ENCODE measurements at regions not wholly inside any gene's neighbourhood (a gene's known extent, or its start where the extent isn't known, plus 50 kb on each side); places are given as distances from the start of the nearest gene placed in this dataset.

- no peak for DNase-seq (ENCODE audit: low read depth)
- TF ChIP-seq CTCF (conservative IDR thresholded peaks at IDR 0.05; ENCODE audit: low read length) = no peak
Observed at GRCh38 chr9:20112205-20112783, 323.5 kb upstream of the SLC24A2 start.

GRCh38 chr9:20111173-20111843, 322.5 kb upstream of the SLC24A2 start:
- no peak for TF ChIP-seq CTCF (conservative IDR thresholded peaks at IDR 0.05; ENCODE audit: low read length)
- no peak overlapping the region for H3K4me3 ChIP-seq (ENCODE audit: low read length)
- DNase-seq (ENCODE audit: low read depth) = no peak

More at GRCh38 chr9:20112205-20112783, 323.5 kb upstream of the SLC24A2 start:
- H3K4me3 ChIP-seq (ENCODE audit: low read length) = no peak overlapping the region

GRCh38 chr9:20095430-20096092, 306.7 kb upstream of the SLC24A2 start:
- no peak for TF ChIP-seq CTCF (conservative IDR thresholded peaks at IDR 0.05; ENCODE audit: low read length)

GRCh38 chr9:20092561-20092960, 303.7 kb upstream of the SLC24A2 start:
- no peak for DNase-seq (ENCODE audit: low read depth)
- TF ChIP-seq CTCF (conservative IDR thresholded peaks at IDR 0.05; ENCODE audit: low read length) = no peak
- H3K4me3 ChIP-seq (ENCODE audit: low read length) = no peak overlapping the region

More at GRCh38 chr9:20095430-20096092, 306.7 kb upstream of the SLC24A2 start:
- no peak for DNase-seq (ENCODE audit: low read depth)
- no peak overlapping the region for H3K4me3 ChIP-seq (ENCODE audit: low read length)

DNA sequence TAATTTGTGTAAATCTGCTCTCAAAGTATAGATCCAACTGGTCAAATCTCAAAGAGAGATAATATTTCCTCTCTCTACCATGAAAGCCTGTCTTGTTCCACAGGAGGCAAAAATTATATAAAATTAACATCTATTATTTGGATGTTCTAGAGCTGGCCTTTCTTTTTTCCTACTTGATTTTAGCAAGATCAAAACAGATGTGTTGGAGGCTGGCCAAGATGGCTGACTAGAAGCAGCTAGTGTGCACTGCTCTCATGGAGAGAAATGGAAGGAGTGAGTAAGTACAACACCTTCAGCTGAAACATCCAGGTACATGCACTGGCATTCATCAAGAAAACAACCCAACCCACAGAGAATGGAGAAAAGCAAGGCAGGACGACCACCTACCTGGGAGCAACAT, 298.6 kb upstream of the SLC24A2 start:
- no peak for TF ChIP-seq CTCF (conservative IDR thresholded peaks at IDR 0.05; ENCODE audit: low read length)
- no peak overlapping the region for H3K4me3 ChIP-seq (ENCODE audit: low read length)
- DNase-seq (ENCODE audit: low read depth) = no peak

GRCh38 chr9:20085842-20086241, 297.0 kb upstream of the SLC24A2 start:
- no peak for DNase-seq (ENCODE audit: low read depth)
- no peak overlapping the region for H3K4me3 ChIP-seq (ENCODE audit: low read length)
- TF ChIP-seq CTCF (conservative IDR thresholded peaks at IDR 0.05; ENCODE audit: low read length) = no peak

DNA sequence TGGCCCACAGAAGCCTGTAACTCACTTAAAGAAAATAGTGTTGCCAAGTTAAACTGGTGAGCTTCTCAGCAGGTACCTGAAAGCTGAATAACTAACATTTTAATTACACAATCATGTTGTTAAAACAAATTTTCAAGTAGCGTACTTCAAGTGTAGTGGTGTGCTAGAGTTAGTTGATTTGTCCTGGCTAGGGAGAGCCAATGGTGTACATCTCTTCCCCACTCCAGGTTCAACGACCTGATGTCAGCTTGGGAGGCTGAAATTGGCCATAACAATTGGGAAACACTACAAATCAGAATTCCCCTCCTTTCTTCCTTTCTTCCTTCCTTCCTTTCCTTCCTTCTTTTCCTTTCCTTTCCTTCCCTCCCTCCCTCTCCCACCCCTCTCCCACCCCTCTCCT, 295.3 kb upstream of the SLC24A2 start:
- TF ChIP-seq CTCF (conservative IDR thresholded peaks at IDR 0.05; ENCODE audit: low read length) = no peak
- DNase-seq (ENCODE audit: low read depth) = no peak
- H3K4me3 ChIP-seq (ENCODE audit: low read length) = no peak overlapping the region
